KBM-7 (cell line): ENCODE measurements at regions not wholly inside any gene's neighbourhood (a gene's known extent, or its start where the extent isn't known, plus 50 kb on each side); places are given as distances from the start of the nearest gene placed in this dataset.
"Not testable (repeated sequence)": the region's sequence is repeated elsewhere in the genome, so short reads cannot be mapped to it uniquely, and the experiment has no call there.

ENCODE experiments used
- DNase-seq: peaks from one replicate; pipeline ENCODE4 v3.0.0-alpha.2; 2015
- in situ Hi-C: fragments of 300-500 bp; cut with MboI; formaldehyde crosslinking; loops from 2 replicates; pipeline ENCODE4 v1.14.3; 2020; ENCODE audit warnings: low sequenced_read_pairs, low pct_unique_long_range_greater_than_20kb, mixed read lengths

DNA sequence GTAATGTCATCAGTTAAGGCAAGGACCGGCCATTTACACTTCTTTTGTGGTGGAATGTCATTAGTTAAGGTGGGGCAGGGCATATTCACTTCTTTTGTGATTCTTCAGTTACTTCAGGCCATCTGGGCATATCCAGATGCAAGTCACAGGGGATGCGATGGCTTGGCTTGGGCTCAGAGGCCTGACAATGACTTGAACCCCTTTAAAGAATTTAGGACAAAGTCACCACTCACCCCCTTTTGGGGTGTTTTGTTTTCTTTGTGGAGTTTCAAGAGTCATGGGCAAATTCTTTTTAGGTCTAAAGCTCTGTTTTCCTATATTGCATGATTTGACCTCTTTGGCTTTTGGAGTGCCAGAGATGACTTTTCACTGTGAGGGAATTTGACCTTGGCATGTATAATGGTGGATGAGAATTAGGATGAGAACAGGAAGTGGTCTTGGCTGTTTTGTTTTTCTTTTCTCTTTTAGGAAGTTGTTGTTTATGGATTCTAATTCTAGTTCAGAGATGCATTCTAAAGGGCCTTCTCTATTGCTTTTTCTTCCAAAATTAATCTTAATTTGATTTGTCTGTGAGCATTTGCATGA lies 385.3 kb downstream of the KIF20B start:
- in situ Hi-C loops: not testable (repeated sequence)
- DNase-seq: peak; percentile 0

GRCh38 chr10:90087197-90088023 lies 386.0 kb downstream of the KIF20B start:
- in situ Hi-C loops: no loop called here
- DNase-seq: peak; percentile 44

- DNase-seq: no peak
These were observed 386.6 kb downstream of the KIF20B start for GRCh38 chr10:90088024-90088317.

GRCh38 chr10:90089719-90090118 lies 388.3 kb downstream of the KIF20B start:
- no peak for DNase-seq
- in situ Hi-C loops: no loop called here

More at GRCh38 chr10:90088024-90088317, 386.6 kb downstream of the KIF20B start:
- in situ Hi-C loops: no loop called here

DNA sequence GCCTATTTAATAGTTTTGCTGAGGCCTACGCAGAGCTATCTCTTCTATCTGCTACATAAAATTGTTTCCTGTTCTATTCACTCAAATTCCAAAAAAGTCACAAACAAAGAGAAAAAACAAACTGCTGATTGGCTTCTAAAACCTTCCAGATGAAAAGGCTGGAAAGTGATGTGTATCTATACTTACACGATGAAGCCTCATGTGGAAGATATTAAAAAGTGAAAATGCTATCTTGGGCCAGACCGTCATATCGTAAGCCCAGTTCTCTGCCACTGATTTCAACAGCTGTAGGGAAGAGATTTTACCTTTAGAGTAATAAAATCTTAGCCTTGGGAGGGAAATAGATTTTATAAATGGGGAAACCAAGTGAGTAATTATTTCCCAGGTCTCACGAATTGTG lies 394.8 kb downstream of the KIF20B start:
- DNase-seq: no peak
- in situ Hi-C loops: no loop called here

DNA sequence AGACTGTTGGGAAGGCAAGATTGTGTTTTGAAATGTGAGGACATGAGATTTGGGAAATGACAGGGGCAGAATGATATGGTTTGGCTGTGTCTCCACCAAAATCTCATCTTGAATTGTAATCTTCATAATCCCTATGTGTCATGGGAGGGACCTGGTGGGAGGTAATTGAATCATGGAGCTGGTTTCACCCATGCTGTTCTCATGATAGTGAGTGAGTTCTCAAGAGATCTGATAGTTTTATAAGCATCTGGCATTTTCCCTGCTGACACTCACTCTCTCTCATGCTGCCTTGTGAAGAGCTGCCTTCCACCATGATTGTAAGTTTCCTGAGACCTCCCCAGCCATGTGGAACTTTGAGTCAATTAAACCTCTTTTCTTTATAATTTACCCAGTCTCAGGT lies 406.2 kb downstream of the KIF20B start:
- in situ Hi-C loops, DNase-seq: not testable (repeated sequence)

DNA sequence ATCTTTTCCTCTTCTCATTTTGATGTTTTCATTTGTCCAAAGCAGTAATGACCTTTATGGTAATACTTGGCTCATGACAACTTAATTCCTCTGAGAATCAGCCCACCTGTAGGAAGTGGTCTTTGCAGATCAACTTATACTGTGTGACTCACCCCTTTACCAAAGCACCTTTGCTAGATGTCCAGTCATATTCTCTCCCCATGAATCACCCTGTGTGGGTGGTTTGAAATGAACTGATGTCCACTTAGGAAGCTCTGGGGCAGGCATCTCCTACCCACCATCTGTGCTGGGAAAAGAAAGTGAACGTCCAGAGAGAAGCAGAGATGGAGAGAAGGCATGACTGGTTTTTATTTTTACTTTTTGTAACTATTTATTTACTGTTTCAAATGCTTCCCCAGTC lies 410.3 kb downstream of the KIF20B start:
- in situ Hi-C loops: no loop called here
- no peak for DNase-seq

DNA sequence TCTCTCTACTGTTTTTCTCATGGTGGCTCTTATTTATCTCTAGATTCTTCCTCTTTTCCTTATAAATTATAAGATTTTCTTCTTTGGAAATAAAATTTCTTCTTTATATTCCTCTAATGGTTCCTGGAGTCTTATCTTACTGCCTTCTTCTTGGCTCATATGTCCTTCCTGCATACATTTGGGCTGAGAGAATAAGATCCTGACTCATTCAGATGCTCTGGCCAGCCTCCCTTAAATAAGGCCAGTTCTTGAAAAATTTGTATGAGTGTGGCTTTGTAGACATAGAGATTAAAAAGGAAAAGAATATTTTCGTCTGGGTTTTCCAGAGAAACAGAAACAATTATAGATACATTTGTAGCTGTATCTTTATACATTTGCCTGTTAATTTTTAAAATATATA lies 411.3 kb downstream of the KIF20B start:
- no peak for DNase-seq
- in situ Hi-C loops: no loop called here

- in situ Hi-C loops, DNase-seq: not testable (repeated sequence)
These were observed 417.2 kb downstream of the KIF20B start for GRCh38 chr10:90118567-90118966.

DNA sequence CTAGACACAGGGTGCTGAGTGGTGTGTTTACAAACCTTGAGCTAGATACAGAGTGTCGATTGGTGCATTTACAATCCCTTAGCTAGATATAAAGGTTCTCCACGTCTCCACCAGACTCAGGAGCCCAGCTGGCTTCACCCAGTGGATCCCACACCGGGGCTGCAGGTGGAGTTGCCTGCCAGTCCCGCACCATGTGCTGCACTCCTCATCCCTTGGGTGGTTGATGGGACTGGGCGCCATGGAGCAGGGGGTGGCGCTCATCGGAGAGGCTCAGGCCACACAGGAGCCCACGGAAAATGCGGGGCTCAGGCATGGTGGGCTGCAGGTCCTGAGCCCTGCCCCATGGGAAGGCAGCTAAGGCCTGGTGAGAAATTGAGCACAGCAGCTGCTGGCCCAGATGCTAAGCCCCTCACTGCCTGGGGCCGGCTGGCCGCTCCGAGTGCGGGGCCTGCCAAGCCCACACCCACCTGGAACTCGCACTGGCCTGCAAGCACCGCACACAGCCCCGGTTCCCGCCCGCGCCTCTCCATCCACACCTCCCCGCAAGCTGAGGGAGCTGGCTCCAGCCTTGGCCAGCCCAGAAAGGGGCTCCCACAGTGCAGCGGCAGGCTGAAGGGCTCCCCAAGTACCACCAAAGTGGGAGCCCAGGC lies 418.4 kb downstream of the KIF20B start:
- in situ Hi-C loops: not testable (repeated sequence)

DNA sequence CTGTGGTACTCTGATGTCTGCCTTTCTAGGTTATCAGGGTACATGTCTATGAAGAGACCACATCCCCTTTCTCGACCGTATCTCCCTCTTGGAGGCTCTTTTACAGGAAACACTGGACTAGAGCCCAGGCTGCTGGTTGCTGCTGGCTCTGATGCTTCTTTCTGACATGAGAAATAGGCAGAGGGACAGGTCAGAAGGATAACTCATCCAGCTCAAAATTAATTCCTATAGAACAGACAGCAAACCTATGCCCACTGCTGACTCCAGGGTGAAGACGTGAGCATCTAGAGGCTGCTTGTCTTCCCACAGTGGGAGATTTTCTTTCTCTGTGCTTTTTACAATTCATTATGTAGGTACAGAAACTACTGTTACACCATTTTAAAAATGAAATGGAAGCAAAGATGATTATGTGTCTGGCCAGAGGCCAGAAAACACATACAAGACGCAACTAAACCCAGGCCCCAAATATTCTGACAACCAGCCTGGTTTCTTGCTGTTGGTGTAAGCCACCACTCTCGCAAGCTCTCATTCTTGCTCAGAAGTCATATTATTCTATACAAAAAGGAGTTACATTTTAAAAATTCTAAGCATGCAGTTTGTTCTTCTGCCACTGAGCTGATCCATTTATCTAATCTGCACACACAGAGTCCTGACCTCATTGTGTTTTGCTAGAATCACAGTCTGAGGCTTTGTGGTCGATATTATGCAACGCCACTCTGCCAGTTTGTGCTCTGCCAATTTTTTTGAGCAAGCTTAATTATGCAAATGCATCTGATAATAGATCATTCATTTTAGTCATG lies 424.3 kb downstream of the KIF20B start:
- in situ Hi-C loops: no loop called here
- no peak for DNase-seq

More for the DNA sequence above, 418.4 kb downstream of the KIF20B start:
- not testable (repeated sequence) for DNase-seq

DNA sequence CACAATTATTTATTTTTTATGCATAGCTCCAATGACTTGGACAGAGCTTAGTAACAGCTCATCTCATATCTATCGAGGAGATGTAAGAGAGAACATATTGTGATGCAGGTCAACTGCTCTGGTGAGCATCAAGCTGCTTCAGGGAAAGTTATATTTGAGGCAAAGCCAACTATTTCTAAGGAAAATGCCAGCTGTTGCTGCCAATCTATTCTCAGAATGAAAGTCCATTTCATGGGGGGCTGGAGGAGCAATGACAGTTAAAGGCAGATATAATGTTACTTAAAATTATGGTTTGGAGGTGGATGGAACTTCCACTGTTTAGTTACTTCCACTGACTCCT lies 424.8 kb downstream of the KIF20B start:
- in situ Hi-C loops: no loop called here
- DNase-seq: no peak

- DNase-seq: no peak
- in situ Hi-C loops: no loop called here
These were observed 429.1 kb downstream of the KIF20B start for GRCh38 chr10:90130321-90131086.

- DNase-seq: no peak
- in situ Hi-C loops: no loop called here
These were observed 432.2 kb downstream of the KIF20B start for GRCh38 chr10:90133606-90134005.

- in situ Hi-C loops: no loop called here
These were observed 435.4 kb downstream of the KIF20B start for GRCh38 chr10:90136731-90137316.

GRCh38 chr10:90138844-90139243 lies 437.5 kb downstream of the KIF20B start:
- in situ Hi-C loops: no loop called here
- peak; percentile 8 for DNase-seq

More at GRCh38 chr10:90136731-90137316, 435.4 kb downstream of the KIF20B start:
- peak; percentile 12 for DNase-seq

DNA sequence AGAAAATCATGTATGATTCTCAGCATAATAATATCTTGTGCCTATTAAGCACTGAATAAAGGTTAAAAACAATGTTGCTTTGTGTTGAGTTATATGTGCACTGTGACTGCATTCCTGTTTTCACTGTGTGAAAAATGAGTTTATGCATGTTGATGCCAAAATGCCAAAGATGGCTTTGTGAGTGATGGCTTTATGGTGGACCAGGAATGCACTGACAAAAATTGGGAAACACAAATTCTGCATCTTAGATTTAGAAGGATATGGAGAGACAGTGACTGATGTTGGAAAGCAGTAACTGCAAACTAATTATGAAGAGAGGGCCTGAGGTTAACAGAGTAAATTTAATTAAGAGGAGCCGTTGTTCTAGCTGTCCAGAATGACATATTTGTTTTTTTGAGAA lies 440.4 kb downstream of the KIF20B start:
- in situ Hi-C loops: no loop called here

DNA sequence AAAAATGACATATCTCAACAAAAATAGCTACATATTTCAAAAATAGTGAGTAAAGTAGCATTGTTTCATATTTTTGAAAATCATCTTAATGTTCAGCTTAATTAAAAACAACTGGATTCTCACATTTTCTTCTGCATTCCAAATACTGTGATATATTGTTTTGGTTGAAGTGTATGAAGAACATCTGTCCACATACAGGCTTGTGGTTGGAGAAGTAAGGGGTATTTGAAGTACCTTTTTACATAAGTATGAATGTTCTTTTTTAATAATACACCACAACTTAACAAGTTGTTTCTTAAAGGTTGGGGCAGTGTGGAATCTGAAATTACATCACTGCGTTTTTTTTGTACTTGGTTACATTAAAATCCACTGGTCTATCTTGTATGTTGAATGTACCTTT lies 442.5 kb downstream of the KIF20B start:
- DNase-seq: no peak
- in situ Hi-C loops: no loop called here

More for the DNA sequence above, 440.4 kb downstream of the KIF20B start:
- no peak for DNase-seq
